ENCODE measurements at regions not wholly inside any gene's neighbourhood (a gene's known extent, or its start where the extent isn't known, plus 50 kb on each side); places are given as distances from the start of the nearest gene placed in this dataset.
"Not testable (repeated sequence)": the region's sequence is repeated elsewhere in the genome, so short reads cannot be mapped to it uniquely, and the experiment has no call there.

DNA sequence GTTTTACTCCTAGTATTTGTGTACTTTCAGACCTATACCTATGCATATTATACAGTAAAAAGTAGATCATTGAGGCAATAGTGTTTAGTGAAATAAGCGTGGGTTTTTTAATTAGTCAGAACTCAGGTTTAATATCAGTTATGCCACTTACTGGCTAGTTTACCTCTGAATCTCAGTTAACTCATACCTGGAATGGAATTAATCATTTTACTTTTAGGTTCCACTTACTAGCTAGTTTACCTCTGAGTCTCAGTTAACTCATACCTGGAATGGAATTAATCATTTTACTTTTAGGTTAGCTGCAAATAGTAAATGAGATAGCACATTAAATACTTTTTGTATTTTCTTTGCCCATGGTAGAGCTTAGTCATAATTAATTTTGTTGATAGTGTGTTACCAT is 475.7 kb downstream of the CCER1 start:
- Histone ChIP-seq H3K27me3 (ENCODE audit: control insufficient read depth, insufficient read depth, low read length) (no peaks in the 10 kb centered on the region), H3K9me3 (ENCODE audit: control insufficient read depth in 2 of 2, low read length in 2 of 2) (no peaks in the 10 kb centered on the region), H3K36me3 (ENCODE audit: control insufficient read depth, insufficient read depth, low read length) (no peaks in the 10 kb centered on the region), H3K27ac (ENCODE audit: insufficient read depth, low read length, poor library complexity, severe bottlenecking) (no peak overlapping the region), H3K4me1 (ENCODE audit: control insufficient read depth, insufficient read depth, low read length, poor library complexity, severe bottlenecking) (no peaks in the 10 kb centered on the region), H3K4me3 (ENCODE audit: low read depth, low read length) (no peak overlapping the region)
- H3K4me3 Mint-ChIP-seq: no peak overlapping the region
- H3K9me3 Mint-ChIP-seq: peaks cover 0 to 4% (median 2%) of the 10 kb centered on the region in 7 donors
- H3K36me3 Mint-ChIP-seq: no peaks in the 10 kb centered on the region
- ATAC-seq (ENCODE audit: low read depth in 2 of 2) (no peak), DNase-seq (no peak)
- no peaks in the 10 kb centered on the region for H3K4me1 Mint-ChIP-seq
- H3K27ac Mint-ChIP-seq: no peak overlapping the region
- no peaks in the 10 kb centered on the region for H3K27me3 Mint-ChIP-seq

DNA sequence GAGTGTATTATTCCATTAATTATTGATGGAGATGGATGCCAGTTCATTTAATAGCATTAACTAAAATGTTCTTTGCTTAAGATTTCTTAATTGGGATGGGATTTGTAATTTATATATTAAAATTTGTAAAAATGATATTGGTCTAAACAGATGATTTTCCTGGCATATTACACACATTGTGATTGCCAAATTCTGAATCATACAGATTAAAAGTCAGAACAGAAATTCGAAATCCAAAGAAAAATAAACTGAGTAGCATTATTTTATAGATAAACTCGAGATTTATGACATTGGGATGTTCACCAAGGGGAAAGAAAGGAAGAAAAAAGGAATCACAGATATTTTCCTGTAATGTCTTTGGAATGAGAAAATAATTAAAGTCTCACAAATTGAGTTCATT is 481.1 kb downstream of the CCER1 start:
- no peak for DNase-seq
- no peaks in the 10 kb centered on the region for H3K4me1 Mint-ChIP-seq
- ATAC-seq (ENCODE audit: low read depth in 2 of 2): no peak
- Histone ChIP-seq H3K4me3 (ENCODE audit: low read depth, low read length) (no peak overlapping the region), H3K4me1 (ENCODE audit: control insufficient read depth, insufficient read depth, low read length, poor library complexity, severe bottlenecking) (no peaks in the 10 kb centered on the region), H3K36me3 (ENCODE audit: control insufficient read depth, insufficient read depth, low read length) (no peaks in the 10 kb centered on the region), H3K27ac (ENCODE audit: insufficient read depth, low read length, poor library complexity, severe bottlenecking) (no peak overlapping the region), H3K27me3 (ENCODE audit: control insufficient read depth, insufficient read depth, low read length) (no peaks in the 10 kb centered on the region), H3K9me3 (ENCODE audit: control insufficient read depth in 2 of 2, low read length in 2 of 2) (no peaks in the 10 kb centered on the region)
- no peak overlapping the region for H3K27ac Mint-ChIP-seq
- no peak overlapping the region for H3K4me3 Mint-ChIP-seq
- peaks cover 0 to 10% (median 2%) of the 10 kb centered on the region in 7 donors for H3K9me3 Mint-ChIP-seq
- H3K27me3 Mint-ChIP-seq: peaks cover 5% of the 10 kb centered on the region
- H3K36me3 Mint-ChIP-seq: no peaks in the 10 kb centered on the region

- Mint-ChIP-seq H3K9me3 (peaks cover 3 to 7% (median 5%) of the 10 kb centered on the region in 7 donors), H3K4me3 (no peak overlapping the region), H3K4me1 (no peaks in the 10 kb centered on the region), H3K27me3 (no peaks in the 10 kb centered on the region), H3K27ac (no peak overlapping the region), H3K36me3 (no peaks in the 10 kb centered on the region)
- no peaks in the 10 kb centered on the region for H3K36me3 ChIP-seq (ENCODE audit: control insufficient read depth, insufficient read depth, low read length)
- no peaks in the 10 kb centered on the region for H3K27me3 ChIP-seq (ENCODE audit: control insufficient read depth, insufficient read depth, low read length)
- no peaks in the 10 kb centered on the region for H3K4me1 ChIP-seq (ENCODE audit: control insufficient read depth, insufficient read depth, low read length, poor library complexity, severe bottlenecking)
- no peak for ATAC-seq (ENCODE audit: low read depth in 2 of 2)
- H3K27ac ChIP-seq (ENCODE audit: insufficient read depth, low read length, poor library complexity, severe bottlenecking): no peak overlapping the region
- no peaks in the 10 kb centered on the region for H3K9me3 ChIP-seq (ENCODE audit: control insufficient read depth in 2 of 2, low read length in 2 of 2)
- no peak overlapping the region for H3K4me3 ChIP-seq (ENCODE audit: low read depth, low read length)
- no peak for DNase-seq
Observed at GRCh38 chr12:90460681-90461080, 494.3 kb downstream of the CCER1 start.

GRCh38 chr12:90456248-90456647 is 498.7 kb downstream of the CCER1 start:
- H3K4me3 Mint-ChIP-seq: peak overlapping the region in 1 of 4 donors; percentile 27
- Histone ChIP-seq H3K27me3 (ENCODE audit: control insufficient read depth, insufficient read depth, low read length) (no peaks in the 10 kb centered on the region), H3K27ac (ENCODE audit: insufficient read depth, low read length, poor library complexity, severe bottlenecking) (no peak overlapping the region), H3K4me1 (ENCODE audit: control insufficient read depth, insufficient read depth, low read length, poor library complexity, severe bottlenecking) (no peaks in the 10 kb centered on the region), H3K36me3 (ENCODE audit: control insufficient read depth, insufficient read depth, low read length) (no peaks in the 10 kb centered on the region), H3K4me3 (ENCODE audit: low read depth, low read length) (no peak overlapping the region), H3K9me3 (ENCODE audit: control insufficient read depth in 2 of 2, low read length in 2 of 2) (no peaks in the 10 kb centered on the region)
- no peak overlapping the region for H3K27ac Mint-ChIP-seq
- ATAC-seq (ENCODE audit: low read depth in 2 of 2): no peak
- H3K4me1 Mint-ChIP-seq: no peaks in the 10 kb centered on the region
- H3K36me3 Mint-ChIP-seq: no peaks in the 10 kb centered on the region
- peaks cover 4% of the 10 kb centered on the region for H3K27me3 Mint-ChIP-seq
- peaks cover 0 to 7% (median 3%) of the 10 kb centered on the region in 7 donors for H3K9me3 Mint-ChIP-seq
- no peak for DNase-seq

DNA sequence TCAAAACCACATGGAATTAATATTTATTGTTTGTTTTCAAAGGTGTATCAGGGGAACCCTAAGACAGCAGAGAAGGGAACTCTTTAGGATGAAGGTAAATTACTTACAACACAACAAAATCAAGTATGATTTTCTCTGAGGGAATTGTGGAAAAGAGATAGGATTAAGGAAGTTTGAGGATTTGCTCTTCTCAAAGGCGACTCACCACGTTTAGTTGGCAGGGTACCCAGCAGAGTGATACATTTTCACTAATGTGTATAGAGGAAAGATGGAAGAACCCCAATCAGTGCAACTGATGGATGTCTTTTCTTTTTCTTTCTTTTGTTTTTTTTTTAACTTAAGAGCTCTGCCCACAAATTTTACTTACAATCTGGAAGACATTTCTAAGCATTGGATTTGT is 499.2 kb downstream of the CCER1 start:
- Histone ChIP-seq H3K9me3 (ENCODE audit: control insufficient read depth in 2 of 2, low read length in 2 of 2) (no peaks in the 10 kb centered on the region), H3K4me3 (ENCODE audit: low read depth, low read length) (no peak overlapping the region), H3K4me1 (ENCODE audit: control insufficient read depth, insufficient read depth, low read length, poor library complexity, severe bottlenecking) (no peaks in the 10 kb centered on the region), H3K27me3 (ENCODE audit: control insufficient read depth, insufficient read depth, low read length) (no peaks in the 10 kb centered on the region), H3K36me3 (ENCODE audit: control insufficient read depth, insufficient read depth, low read length) (no peaks in the 10 kb centered on the region), H3K27ac (ENCODE audit: insufficient read depth, low read length, poor library complexity, severe bottlenecking) (no peak overlapping the region)
- no peak overlapping the region for H3K27ac Mint-ChIP-seq
- H3K4me3 Mint-ChIP-seq: peak overlapping the region in 1 of 4 donors; percentile 27
- DNase-seq (no peak), ATAC-seq (ENCODE audit: low read depth in 2 of 2) (no peak)
- H3K9me3 Mint-ChIP-seq: peaks cover 0 to 7% (median 3%) of the 10 kb centered on the region in 7 donors
- H3K36me3 Mint-ChIP-seq: no peaks in the 10 kb centered on the region
- peaks cover 4% of the 10 kb centered on the region for H3K27me3 Mint-ChIP-seq
- no peaks in the 10 kb centered on the region for H3K4me1 Mint-ChIP-seq

DNA sequence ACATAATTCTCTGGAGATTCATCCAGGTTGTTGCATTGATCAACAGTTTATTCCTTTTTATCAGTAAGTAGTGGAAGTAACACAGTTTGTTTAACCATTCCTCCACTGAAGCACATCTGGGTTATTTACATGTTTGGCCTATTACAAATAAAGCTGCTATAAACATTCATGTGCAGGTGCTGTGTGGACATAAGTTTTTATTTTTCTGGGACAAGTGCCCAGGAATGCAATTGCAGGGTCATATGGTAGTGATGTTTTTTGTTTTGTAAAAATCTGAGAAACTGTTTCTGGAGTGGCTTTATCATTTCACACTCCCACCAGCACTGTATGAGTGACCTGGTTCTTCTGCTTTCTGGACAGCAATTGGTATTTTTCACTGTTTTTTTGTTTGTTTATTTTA is 505.4 kb downstream of the CCER1 start:
- H3K36me3 Mint-ChIP-seq: no peaks in the 10 kb centered on the region
- Histone ChIP-seq H3K27me3 (ENCODE audit: control insufficient read depth, insufficient read depth, low read length) (no peaks in the 10 kb centered on the region), H3K36me3 (ENCODE audit: control insufficient read depth, insufficient read depth, low read length) (no peaks in the 10 kb centered on the region), H3K9me3 (ENCODE audit: control insufficient read depth in 2 of 2, low read length in 2 of 2) (no peaks in the 10 kb centered on the region), H3K27ac (ENCODE audit: insufficient read depth, low read length, poor library complexity, severe bottlenecking) (no peak overlapping the region), H3K4me1 (ENCODE audit: control insufficient read depth, insufficient read depth, low read length, poor library complexity, severe bottlenecking) (no peaks in the 10 kb centered on the region), H3K4me3 (ENCODE audit: low read depth, low read length) (no peak overlapping the region)
- ATAC-seq (ENCODE audit: low read depth in 2 of 2) (no peak), DNase-seq (no peak)
- no peak overlapping the region for H3K4me3 Mint-ChIP-seq
- peaks cover under 1% of the 10 kb centered on the region for H3K27me3 Mint-ChIP-seq
- no peak overlapping the region for H3K27ac Mint-ChIP-seq
- peaks cover 0 to 4% (median 0%) of the 10 kb centered on the region in 7 donors for H3K9me3 Mint-ChIP-seq
- no peaks in the 10 kb centered on the region for H3K4me1 Mint-ChIP-seq

- not testable (repeated sequence) for ATAC-seq (ENCODE audit: low read depth in 2 of 2)
Observed at GRCh38 chr12:90443466-90443865, 511.5 kb downstream of the CCER1 start.

GRCh38 chr12:90441431-90441830 is 513.5 kb downstream of the CCER1 start:
- Histone ChIP-seq H3K9me3 (ENCODE audit: control insufficient read depth in 2 of 2, low read length in 2 of 2) (peaks cover 0 to 2% of the 10 kb centered on the region in 2 experiments), H3K27me3 (ENCODE audit: control insufficient read depth, insufficient read depth, low read length) (no peaks in the 10 kb centered on the region), H3K27ac (ENCODE audit: insufficient read depth, low read length, poor library complexity, severe bottlenecking) (no peak overlapping the region), H3K4me3 (ENCODE audit: low read depth, low read length) (no peak overlapping the region), H3K36me3 (ENCODE audit: control insufficient read depth, insufficient read depth, low read length) (no peaks in the 10 kb centered on the region), H3K4me1 (ENCODE audit: control insufficient read depth, insufficient read depth, low read length, poor library complexity, severe bottlenecking) (no peaks in the 10 kb centered on the region)
- DNase-seq: no peak
- Mint-ChIP-seq H3K4me3 (no peak overlapping the region), H3K9me3 (peaks cover 0 to 10% (median 5%) of the 10 kb centered on the region in 7 donors), H3K27me3 (no peaks in the 10 kb centered on the region), H3K36me3 (no peaks in the 10 kb centered on the region), H3K27ac (no peak overlapping the region), H3K4me1 (no peaks in the 10 kb centered on the region)
- ATAC-seq (ENCODE audit: low read depth in 2 of 2): no peak

More at GRCh38 chr12:90443466-90443865, 511.5 kb downstream of the CCER1 start:
- peaks cover 0 to 11% (median 1%) of the 10 kb centered on the region in 7 donors for H3K9me3 Mint-ChIP-seq
- H3K4me1 Mint-ChIP-seq; H3K4me1 ChIP-seq (ENCODE audit: control insufficient read depth, insufficient read depth, low read length, poor library complexity, severe bottlenecking); H3K36me3 ChIP-seq (ENCODE audit: control insufficient read depth, insufficient read depth, low read length); H3K27ac ChIP-seq (ENCODE audit: insufficient read depth, low read length, poor library complexity, severe bottlenecking); DNase-seq; H3K27me3 ChIP-seq (ENCODE audit: control insufficient read depth, insufficient read depth, low read length); H3K36me3 Mint-ChIP-seq; H3K4me3 Mint-ChIP-seq; H3K27me3 Mint-ChIP-seq; H3K9me3 ChIP-seq (ENCODE audit: control insufficient read depth in 2 of 2, low read length in 2 of 2); H3K27ac Mint-ChIP-seq; H3K4me3 ChIP-seq (ENCODE audit: low read depth, low read length): not testable (repeated sequence)

Data from CD4-positive, CD25-positive, alpha-beta regulatory T cell (primary cell).